ENCODE measurements at regions not wholly inside any gene's neighbourhood (a gene's known extent, or its start where the extent isn't known, plus 50 kb on each side); places are given as distances from the start of the nearest gene placed in this dataset.

DNA sequence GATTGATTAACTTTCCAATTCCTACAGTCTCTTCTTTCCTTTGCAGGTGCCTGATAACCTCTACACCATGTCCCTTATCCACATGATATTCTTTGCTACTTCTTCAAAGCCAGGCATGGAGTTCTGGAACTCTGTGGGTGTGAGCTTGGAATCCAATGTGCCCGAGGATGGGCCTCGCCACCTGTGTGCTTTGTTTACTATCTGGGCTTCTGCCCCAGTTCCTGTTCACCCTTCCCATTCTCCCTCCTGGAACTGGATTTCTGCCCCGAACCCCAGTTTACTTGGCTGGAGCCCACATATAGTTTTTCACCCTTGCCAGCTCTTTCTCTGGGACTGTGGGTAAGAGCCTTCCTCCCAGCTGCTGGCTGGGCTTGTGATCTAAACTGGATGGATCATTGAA is 75.2 kb upstream of the AK4 start:
- Histone ChIP-seq H3K9ac (ENCODE audit: low read length) (no peak overlapping the region), H3K4me2 (ENCODE audit: low read length) (no peak overlapping the region), H4K20me1 (ENCODE audit: low read length) (no peaks in the 10 kb centered on the region), H3K4me1 (ENCODE audit: insufficient read depth, low read length) (0 out of 2 replicates have a peak, but pooled peaks cover 4% of the 10 kb centered on the region), H3K9me3 (ENCODE audit: low read length) (no peaks in the 10 kb centered on the region), H2AFZ (ENCODE audit: low read length) (0 out of 2 replicates have a peak overlapping the region, but pooled peaks have one; percentile 17), H3K79me2 (ENCODE audit: low read length) (no peaks in the 10 kb centered on the region), H3K4me3 (ENCODE audit: low read length) (no peak overlapping the region), H3K27me3 (ENCODE audit: low read length) (no peaks in the 10 kb centered on the region), H3K36me3 (ENCODE audit: low read depth, low read length) (no peaks in the 10 kb centered on the region), H3K27ac (ENCODE audit: low read length) (no peak overlapping the region), H3K9me2 (replicated peaks; ENCODE audit: low read length) (no peaks in the 10 kb centered on the region), H3F3A (ENCODE audit: low read length, unreplicated experiment) (no peaks in the 10 kb centered on the region)
- ChIA-PET CTCF (no interaction called here), POLR2A (ENCODE audit: unreplicated experiment) (no interaction called here)
- TF ChIP-seq EZH2phosphoT487 (IDR thresholded peaks at IDR 0.05; ENCODE audit: borderline replicate concordance, low read length): no peak
- TF ChIP-seq, protein P1, sequence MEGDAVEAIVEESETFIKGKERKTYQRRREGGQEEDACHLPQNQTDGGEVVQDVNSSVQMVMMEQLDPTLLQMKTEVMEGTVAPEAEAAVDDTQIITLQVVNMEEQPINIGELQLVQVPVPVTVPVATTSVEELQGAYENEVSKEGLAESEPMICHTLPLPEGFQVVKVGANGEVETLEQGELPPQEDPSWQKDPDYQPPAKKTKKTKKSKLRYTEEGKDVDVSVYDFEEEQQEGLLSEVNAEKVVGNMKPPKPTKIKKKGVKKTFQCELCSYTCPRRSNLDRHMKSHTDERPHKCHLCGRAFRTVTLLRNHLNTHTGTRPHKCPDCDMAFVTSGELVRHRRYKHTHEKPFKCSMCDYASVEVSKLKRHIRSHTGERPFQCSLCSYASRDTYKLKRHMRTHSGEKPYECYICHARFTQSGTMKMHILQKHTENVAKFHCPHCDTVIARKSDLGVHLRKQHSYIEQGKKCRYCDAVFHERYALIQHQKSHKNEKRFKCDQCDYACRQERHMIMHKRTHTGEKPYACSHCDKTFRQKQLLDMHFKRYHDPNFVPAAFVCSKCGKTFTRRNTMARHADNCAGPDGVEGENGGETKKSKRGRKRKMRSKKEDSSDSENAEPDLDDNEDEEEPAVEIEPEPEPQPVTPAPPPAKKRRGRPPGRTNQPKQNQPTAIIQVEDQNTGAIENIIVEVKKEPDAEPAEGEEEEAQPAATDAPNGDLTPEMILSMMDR (conservative IDR thresholded peaks at IDR 0.05; ENCODE audit: low read depth, low read length): no peak
- no peak for TF ChIP-seq EZH2 (IDR thresholded peaks at IDR 0.05; ENCODE audit: low read length, unreplicated experiment)
- no peak for ATAC-seq
- intact Hi-C loops (cut with micrococcal nuclease): no loop called here
- no peak for DNase-seq
- no TSS peak for BruUV-seq (replicated peaks)

DNA sequence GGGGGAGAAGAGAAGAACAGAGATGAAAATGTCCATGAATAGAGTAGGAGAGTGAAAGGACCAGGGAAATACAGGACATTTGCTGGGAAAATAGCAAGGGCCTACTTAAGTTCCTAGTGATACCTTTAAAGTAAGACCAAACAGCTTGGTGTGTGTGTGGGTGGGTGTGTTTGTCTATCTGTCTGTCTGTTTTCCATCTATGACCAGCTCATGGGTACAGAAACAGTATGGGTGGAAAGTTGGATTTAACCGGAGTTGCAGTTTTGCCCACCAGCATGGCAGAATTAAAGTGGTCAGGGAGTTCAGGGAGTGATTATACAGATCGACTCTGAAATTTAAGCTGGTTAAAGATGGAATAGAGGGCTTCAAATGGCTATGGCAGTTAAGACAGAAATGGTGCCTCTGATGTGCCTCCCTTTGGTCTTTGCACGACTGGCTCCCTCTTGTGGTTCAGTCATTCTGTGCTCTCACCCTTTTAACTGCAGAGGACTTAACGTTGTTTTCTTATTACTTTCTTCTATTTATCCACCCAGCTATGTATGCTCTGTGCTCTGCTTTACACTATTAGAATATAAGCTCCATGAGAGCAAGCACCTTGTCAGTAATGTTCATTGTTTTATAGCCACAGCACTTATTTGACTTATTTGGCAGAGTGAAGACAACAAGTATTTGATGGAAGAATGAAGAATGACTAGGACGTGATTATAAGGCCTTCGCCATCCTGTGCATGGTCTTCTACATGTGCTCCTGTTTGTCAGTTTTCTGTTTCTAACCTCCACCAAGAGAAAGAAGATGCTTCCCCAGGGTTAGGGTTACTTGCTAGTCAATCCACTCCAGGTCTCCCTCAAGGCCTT is 72.7 kb upstream of the AK4 start:
- Histone ChIP-seq H3K4me3 (ENCODE audit: low read length) (no peak overlapping the region), H3K79me2 (ENCODE audit: low read length) (no peaks in the 10 kb centered on the region), H3K36me3 (ENCODE audit: low read depth, low read length) (no peaks in the 10 kb centered on the region), H3K9ac (ENCODE audit: low read length) (no peak overlapping the region), H3K9me2 (replicated peaks; ENCODE audit: low read length) (no peaks in the 10 kb centered on the region), H3K4me2 (ENCODE audit: low read length) (no peak overlapping the region), H4K20me1 (ENCODE audit: low read length) (no peaks in the 10 kb centered on the region), H3K27ac (ENCODE audit: low read length) (no peak overlapping the region), H3K4me1 (ENCODE audit: insufficient read depth, low read length) (no peaks in the 10 kb centered on the region), H3K27me3 (ENCODE audit: low read length) (no peaks in the 10 kb centered on the region), H3K9me3 (ENCODE audit: low read length) (no peaks in the 10 kb centered on the region), H3F3A (ENCODE audit: low read length, unreplicated experiment) (no peaks in the 10 kb centered on the region), H2AFZ (ENCODE audit: low read length) (no peak overlapping the region)
- no TSS peak for BruUV-seq (replicated peaks)
- peak; percentile 67 for DNase-seq
- intact Hi-C loops (cut with micrococcal nuclease): loop anchor here (5.0 kb wide), 1 partner anchor 132 kb away; no protein-coding TSS in a partner anchor
- CTCF ChIA-PET: interaction anchor here (0.6 to 0.9 kb wide), 3 partner anchors 13 to 375 kb away, joined by 3 to 4 read pairs (median 4); no protein-coding TSS in a partner anchor
- ATAC-seq: peak; percentile 91
- no peak for TF ChIP-seq EZH2 (IDR thresholded peaks at IDR 0.05; ENCODE audit: low read length, unreplicated experiment)
- TF ChIP-seq, protein P1 (conservative IDR thresholded peaks at IDR 0.05; ENCODE audit: low read depth, low read length): peak; percentile 88
- POLR2A ChIA-PET (ENCODE audit: unreplicated experiment): no interaction called here

DNA sequence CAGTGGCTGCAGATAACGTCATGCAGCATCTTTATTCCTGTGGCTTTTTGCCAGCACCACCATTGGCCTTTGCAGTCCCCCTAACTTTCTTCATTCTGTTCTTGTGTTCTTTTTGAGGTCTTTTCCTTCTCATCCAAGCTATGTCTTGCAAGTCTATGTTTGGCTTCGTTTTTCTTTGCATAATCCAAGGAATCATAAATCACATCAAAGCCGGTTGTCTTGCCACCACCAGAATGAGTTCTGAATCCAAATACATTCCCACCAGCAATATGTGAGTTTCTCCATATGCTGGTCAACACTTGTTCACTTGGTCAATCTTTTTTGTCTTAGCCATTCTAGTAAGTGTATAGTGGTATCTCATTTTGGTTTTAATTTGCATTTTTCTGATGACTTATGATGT is 70.6 kb upstream of the AK4 start:
- Histone ChIP-seq H4K20me1 (ENCODE audit: low read length) (no peaks in the 10 kb centered on the region), H3K4me2 (ENCODE audit: low read length) (no peak overlapping the region), H3F3A (ENCODE audit: low read length, unreplicated experiment) (no peaks in the 10 kb centered on the region), H3K27ac (ENCODE audit: low read length) (no peak overlapping the region), H3K79me2 (ENCODE audit: low read length) (no peaks in the 10 kb centered on the region), H2AFZ (ENCODE audit: low read length) (no peak overlapping the region), H3K9ac (ENCODE audit: low read length) (no peak overlapping the region), H3K4me3 (ENCODE audit: low read length) (no peak overlapping the region), H3K9me3 (ENCODE audit: low read length) (no peaks in the 10 kb centered on the region), H3K27me3 (ENCODE audit: low read length) (no peaks in the 10 kb centered on the region), H3K36me3 (ENCODE audit: low read depth, low read length) (no peaks in the 10 kb centered on the region), H3K4me1 (ENCODE audit: insufficient read depth, low read length) (no peaks in the 10 kb centered on the region), H3K9me2 (replicated peaks; ENCODE audit: low read length) (no peaks in the 10 kb centered on the region)
- no peak for ATAC-seq
- no TSS peak for BruUV-seq (replicated peaks)
- CTCF ChIA-PET: no interaction called here
- DNase-seq: no peak
- POLR2A ChIA-PET (ENCODE audit: unreplicated experiment): no interaction called here
- no peak for TF ChIP-seq EZH2 (IDR thresholded peaks at IDR 0.05; ENCODE audit: low read length, unreplicated experiment)
- TF ChIP-seq, protein P1 (conservative IDR thresholded peaks at IDR 0.05; ENCODE audit: low read depth, low read length): no peak
- no peak for TF ChIP-seq EZH2phosphoT487 (IDR thresholded peaks at IDR 0.05; ENCODE audit: borderline replicate concordance, low read length)
- intact Hi-C loops (cut with micrococcal nuclease): loop anchor here (5.0 kb wide), 1 partner anchor 130 kb away; no protein-coding TSS in a partner anchor

All from PC-3 (cell line).